ENCODE measurements at regions not wholly inside any gene's neighbourhood (a gene's known extent, or its start where the extent isn't known, plus 50 kb on each side); places are given as distances from the start of the nearest gene placed in this dataset.

- TF ChIP-seq ATOH8 (CRISPR knock-in tag; IDR thresholded peaks at IDR 0.05; ENCODE audit: low read depth) (no peak), CBX2 (IDR thresholded peaks at IDR 0.05; ENCODE audit: borderline replicate concordance, low read depth) (no peak), HMGXB4 (CRISPR knock-in tag; IDR thresholded peaks at IDR 0.05; ENCODE audit: borderline replicate concordance) (no peak), EP300 (IDR thresholded peaks at IDR 0.05) (no peak)
Measured at GRCh38 chr4:35399912-35400311, 844.4 kb downstream of the ARAP2 start (continued).

GRCh38 chr4:35423104-35423503 is 821.2 kb downstream of the ARAP2 start:
- Histone ChIP-seq H3K9me3 (no peaks in the 10 kb centered on the region), H3K27ac (no peak overlapping the region), H3K4me2 (no peak overlapping the region), H3K4me1 (no peaks in the 10 kb centered on the region), H3K4me3 (no peak overlapping the region)
- TF ChIP-seq ZNF302 (CRISPR knock-in tag; IDR thresholded peaks at IDR 0.05), result no peak
- TF ChIP-seq JUN (IDR thresholded peaks at IDR 0.05), result no peak
- no peak for TF ChIP-seq EP300 (IDR thresholded peaks at IDR 0.05)
- TF ChIP-seq MAFK (IDR thresholded peaks at IDR 0.05; ENCODE audit: partially characterized antibody), result peak; percentile 9
- no peak for TF ChIP-seq RNF2 (IDR thresholded peaks at IDR 0.05; ENCODE audit: borderline replicate concordance, low read depth)
- ATAC-seq (no peak), FAIRE-seq (no peak), DNase-seq (ENCODE audit: low read depth in 1 of 2, low spot score in 1 of 2) (no peak)
- 25% methylated on average over 1 of the region's 1 CpG for WGBS (ENCODE audit: missing lambda C conversion rate)
- ChIA-PET POLR2A (no interaction called here), CTCF (no interaction called here)

GRCh38 chr4:35447474-35447873 is 796.8 kb downstream of the ARAP2 start:
- TF ChIP-seq NR3C1 (IDR thresholded peaks at IDR 0.05), result no peak
- H3K9me3 ChIP-seq, result no peaks in the 10 kb centered on the region
- H3K4me1 ChIP-seq, result no peaks in the 10 kb centered on the region
- H3K4me3 ChIP-seq, result no peak overlapping the region
- ChIA-PET CTCF (no interaction called here), POLR2A (no interaction called here)
- FAIRE-seq, result no peak
- ATAC-seq, result no peak
- no peak overlapping the region for H3K4me2 ChIP-seq
- H3K27ac ChIP-seq, result no peak overlapping the region
- no peak for DNase-seq (ENCODE audit: low read depth in 1 of 2, low spot score in 1 of 2)

- FAIRE-seq, result no peak
- Histone ChIP-seq H3K4me1 (no peaks in the 10 kb centered on the region), H3K4me2 (no peak overlapping the region), H3K27ac (no peak overlapping the region), H3K4me3 (no peak overlapping the region), H3K9me3 (no peaks in the 10 kb centered on the region)
- ChIA-PET CTCF (no interaction called here), POLR2A (no interaction called here)
- no peak for ATAC-seq
- DNase-seq (ENCODE audit: low read depth in 1 of 2, low spot score in 1 of 2), result no peak
- TF ChIP-seq NR3C1 (IDR thresholded peaks at IDR 0.05) (no peak), SREBF2 (IDR thresholded peaks at IDR 0.05) (no peak), FOXS1 (CRISPR knock-in tag; IDR thresholded peaks at IDR 0.05) (no peak), ZC3H11A (IDR thresholded peaks at IDR 0.05) (no peak), NPAS2 (CRISPR knock-in tag; IDR thresholded peaks at IDR 0.05; ENCODE audit: borderline replicate concordance) (no peak), KDM5A (IDR thresholded peaks at IDR 0.05) (no peak), FOSB (CRISPR knock-in tag; IDR thresholded peaks at IDR 0.05) (no peak), EHMT2 (IDR thresholded peaks at IDR 0.05; ENCODE audit: low read depth) (no peak), HOXB13 (CRISPR knock-in tag; IDR thresholded peaks at IDR 0.05; ENCODE audit: low read depth) (no peak), CBX8 (IDR thresholded peaks at IDR 0.05) (no peak), CEBPB (IDR thresholded peaks at IDR 0.05) (no peak), PHF8 (IDR thresholded peaks at IDR 0.05; ENCODE audit: borderline replicate concordance, low read depth) (no peak), TFCP2L1 (CRISPR knock-in tag; IDR thresholded peaks at IDR 0.05) (no peak), CHD2 (IDR thresholded peaks at IDR 0.05; ENCODE audit: low read length, partially characterized antibody) (no peak), CBX2 (IDR thresholded peaks at IDR 0.05; ENCODE audit: borderline replicate concordance, low read depth) (no peak)
Measured at GRCh38 chr4:35459045-35459444, 785.3 kb downstream of the ARAP2 start.
